ENCODE measurements at regions not wholly inside any gene's neighbourhood (a gene's known extent, or its start where the extent isn't known, plus 50 kb on each side); places are given as distances from the start of the nearest gene placed in this dataset.

- TF ChIP-seq EZH2 (IDR thresholded peaks at IDR 0.05; ENCODE audit: borderline replicate concordance, insufficient read depth, low read length, poor library complexity, severe bottlenecking) (no peak), CTCF (IDR thresholded peaks at IDR 0.05; ENCODE audit: poor library complexity, severe bottlenecking) (no peak), EP300 (conservative IDR thresholded peaks at IDR 0.05; ENCODE audit: poor library complexity, severe bottlenecking) (no peak)
Observed at GRCh38 chr15:26113296-26113695, 250.2 kb upstream of the ATP10A start.

All from neural cell (in vitro differentiated cells).